ENCODE measurements at regions not wholly inside any gene's neighbourhood (a gene's known extent, or its start where the extent isn't known, plus 50 kb on each side); places are given as distances from the start of the nearest gene placed in this dataset.

- TF ChIP-seq ZNF462 (CRISPR knock-in tag; IDR thresholded peaks at IDR 0.05), result no peak
- TF ChIP-seq EZH2 (IDR thresholded peaks at IDR 0.05; ENCODE audit: low read depth, unreplicated experiment), result no peak
Observed at GRCh38 chr6:73937805-73938204, 241.8 kb downstream of the CD109 start (continued).

- Histone ChIP-seq H3K36me3 (ENCODE audit: insufficient read depth) (peaks cover 3% of the 10 kb centered on the region; the same call in 1 of the 2 replicates), H3K9me2 (ENCODE audit: insufficient read depth) (no peaks in the 10 kb centered on the region; the same call in 1 of the 2 replicates), H4K20me1 (replicated peaks; ENCODE audit: insufficient read depth) (no peaks in the 10 kb centered on the region), H3K4me3 (no peak overlapping the region), H2AFZ (peak overlapping the region; percentile 34; the same call in 1 of the 2 replicates), H3K27me3 (ENCODE audit: insufficient read depth) (no peaks in the 10 kb centered on the region), H3K4me1 (ENCODE audit: insufficient read depth) (no peaks in the 10 kb centered on the region), H3F3A (replicated peaks; ENCODE audit: low read depth) (no peaks in the 10 kb centered on the region), H3K4me2 (no peak overlapping the region), H3K27ac (ENCODE audit: low read depth) (no peak overlapping the region), H3K79me2 (replicated peaks; ENCODE audit: insufficient read depth) (no peaks in the 10 kb centered on the region)
- peaks cover 3% of the 10 kb centered on the region for H3K27me3 Mint-ChIP-seq (ENCODE audit: insufficient read depth, low read depth, poor library complexity)
- H3K4me1 Mint-ChIP-seq, result no peaks in the 10 kb centered on the region
- H3K27ac Mint-ChIP-seq, result no peak overlapping the region
- no peaks in the 10 kb centered on the region for H3K36me3 Mint-ChIP-seq (ENCODE audit: low read depth)
- no peak for TF ChIP-seq EZH2 (IDR thresholded peaks at IDR 0.05; ENCODE audit: low read depth, unreplicated experiment)
- no peak for TF ChIP-seq ETS1 (IDR thresholded peaks at IDR 0.05)
- no peak for TF ChIP-seq JUNB (IDR thresholded peaks at IDR 0.05; ENCODE audit: unreplicated experiment)
- TF ChIP-seq ZNF331 (CRISPR knock-in tag; IDR thresholded peaks at IDR 0.05; ENCODE audit: low read depth), result no peak
- TF ChIP-seq STAT1 (IDR thresholded peaks at IDR 0.05; ENCODE audit: unreplicated experiment), result no peak
- TF ChIP-seq EZH2phosphoT487 (IDR thresholded peaks at IDR 0.05; ENCODE audit: unreplicated experiment), result no peak
- no peak for TF ChIP-seq REST (IDR thresholded peaks at IDR 0.05; ENCODE audit: unreplicated experiment)
- H3K9me3 Mint-ChIP-seq, result peaks cover 2% of the 10 kb centered on the region; the same call in 1 of the 3 replicates
- ATAC-seq (no peak), DNase-seq (ENCODE audit: low spot score) (no peak)
- no peak overlapping the region for H3K4me3 Mint-ChIP-seq
Observed at GRCh38 chr6:73932866-73933265, 236.9 kb downstream of the CD109 start.

Measured in GM23338 (cell line).